Stomach (tissue), 8 donors: ENCODE measurements at regions not wholly inside any gene's neighbourhood (a gene's known extent, or its start where the extent isn't known, plus 50 kb on each side); places are given as distances from the start of the nearest gene placed in this dataset.

ENCODE experiments used
- DNase-seq, 2 donors: peaks; one replicate each; pipeline versions ENCODE4 v3.0.0 to v3.0.0-alpha.2; 2013 to 2019
- H3K27ac ChIP-seq, 5 donors: fragments of 200-600 bp in 4 of 5; sonication (generic) in 4 of 5; one replicate each; pipeline ENCODE4 v1.5.1; 2013 to 2019; ENCODE audit warnings: mild to moderate bottlenecking in 1 of 5, moderate library complexity in 1 of 5
- H3K27me3 ChIP-seq, 3 donors: fragments of 200-600 bp; sonication (generic); one replicate each; pipeline ENCODE4 v1.5.1; 2017 to 2019; ENCODE audit warnings: mixed run types in 1 of 3
- H3K36me3 ChIP-seq, 4 donors: fragments of 200-600 bp; sonication (generic); 1 replicate in 3 of 4; 2 replicates in 1 of 4; pipeline ENCODE4 v1.5.1; 2016 to 2019
- H3K4me1 ChIP-seq, 4 donors: fragments of 200-600 bp; sonication (generic); one replicate each; pipeline ENCODE4 v1.5.1; 2016 to 2019
- H3K4me3 ChIP-seq, 4 donors: fragments of 200-600 bp; sonication (generic) in 3 of 4; one replicate each; pipeline ENCODE4 v1.5.1; 2016 to 2019; ENCODE audit warnings: mild to moderate bottlenecking in 1 of 4
- H3K9me3 ChIP-seq, 4 donors: fragments of 200-600 bp; sonication (generic); one replicate each; pipeline ENCODE4 v1.5.1; 2016 to 2019
- EP300 ChIP-seq: sonication (generic); formaldehyde crosslinking; IDR thresholded peaks from one replicate; pipeline ENCODE4 v1.6.1; 2017; ENCODE audit warnings: antibody characterized with exemption
- POLR2A ChIP-seq, 4 donors: fragments of 450-650 bp; IDR thresholded peaks; one replicate each; pipeline ENCODE4 v1.6.1; 2016; ENCODE audit warnings: antibody characterized with exemption in 4 of 4, control low read depth in 2 of 4, mild to moderate bottlenecking in 1 of 4, moderate library complexity in 1 of 4
- POLR2AphosphoS5 ChIP-seq, 3 donors: sonication (generic); formaldehyde crosslinking; IDR thresholded peaks; one replicate each; pipeline ENCODE4 v1.6.1; 2016; ENCODE audit warnings: antibody characterized with exemption in 3 of 3
- WGBS, 5 donors: extraction: QIAGEN DNeasy Blood & Tissue Kit in 3 of 5; methylation state at CpG; one replicate each; pipeline versions ENCODE4 v1.1.5 to v1.1.7; 2013 to 2018; 5-methylcytosine and 5-hydroxymethylcytosine counted together
- intact Hi-C: fragments of 100-400 bp; cut with DNase I; formaldehyde crosslinking; loops from one replicate; pipeline ENCODE4 v1.15.1; 2023; ENCODE audit warnings: low total_unique reads
- TF ChIP-seq, protein P1 (sequence below), 7 experiments: fragments of 450-650 bp in 4 of 7; fragments of 200-600 bp in 3 of 7; sonication (generic) in 3 of 7; IDR thresholded peaks; one replicate each; pipeline ENCODE4 v1.5.1; 2016 to 2019; ENCODE audit warnings: antibody characterized with exemption in 7 of 7, control low read depth in 2 of 7, mild to moderate bottlenecking in 1 of 7
- donor health status: healthy with polysubstance abuse.
- donor health status: Bipolar disorder and iron deficiency.
- donor health status: healthy.

DNA sequence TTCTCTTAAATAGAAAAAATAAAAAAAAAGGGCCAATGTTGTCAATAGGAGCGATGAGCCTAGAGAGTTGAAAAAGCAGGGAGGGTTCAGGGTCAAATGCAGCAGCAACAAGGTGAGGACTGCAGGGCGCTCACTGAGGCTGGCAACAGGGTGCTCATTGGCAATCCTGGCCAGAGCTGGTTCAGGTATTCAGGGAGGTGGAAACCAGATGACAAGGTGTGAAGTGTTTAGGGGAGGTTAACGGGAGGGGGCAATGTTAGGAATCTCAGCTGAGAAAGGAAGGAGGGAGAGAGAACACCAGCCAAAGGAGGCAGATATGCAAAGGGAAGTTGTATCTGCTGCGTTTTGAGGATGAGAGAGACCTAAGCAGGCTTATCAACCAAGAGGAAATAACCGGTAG, 129.8 kb upstream of the DAB1 start:
- Histone ChIP-seq H3K27me3 (no peaks in the 10 kb centered on the region), H3K9me3 (no peaks in the 10 kb centered on the region), H3K4me1 (no peaks in the 10 kb centered on the region), H3K36me3 (no peaks in the 10 kb centered on the region), H3K4me3 (no peak overlapping the region), H3K27ac (no peak overlapping the region)
- DNase-seq, result no peak
- 32 to 44% (median 39%) methylated on average over 5 of the region's 5 CpGs for WGBS, 5 donors
- intact Hi-C loops, result no loop called here
- TF ChIP-seq POLR2AphosphoS5 (IDR thresholded peaks at IDR 0.05) (no peak), POLR2A (IDR thresholded peaks at IDR 0.05) (no peak), EP300 (no peak)
- TF ChIP-seq, protein P1, sequence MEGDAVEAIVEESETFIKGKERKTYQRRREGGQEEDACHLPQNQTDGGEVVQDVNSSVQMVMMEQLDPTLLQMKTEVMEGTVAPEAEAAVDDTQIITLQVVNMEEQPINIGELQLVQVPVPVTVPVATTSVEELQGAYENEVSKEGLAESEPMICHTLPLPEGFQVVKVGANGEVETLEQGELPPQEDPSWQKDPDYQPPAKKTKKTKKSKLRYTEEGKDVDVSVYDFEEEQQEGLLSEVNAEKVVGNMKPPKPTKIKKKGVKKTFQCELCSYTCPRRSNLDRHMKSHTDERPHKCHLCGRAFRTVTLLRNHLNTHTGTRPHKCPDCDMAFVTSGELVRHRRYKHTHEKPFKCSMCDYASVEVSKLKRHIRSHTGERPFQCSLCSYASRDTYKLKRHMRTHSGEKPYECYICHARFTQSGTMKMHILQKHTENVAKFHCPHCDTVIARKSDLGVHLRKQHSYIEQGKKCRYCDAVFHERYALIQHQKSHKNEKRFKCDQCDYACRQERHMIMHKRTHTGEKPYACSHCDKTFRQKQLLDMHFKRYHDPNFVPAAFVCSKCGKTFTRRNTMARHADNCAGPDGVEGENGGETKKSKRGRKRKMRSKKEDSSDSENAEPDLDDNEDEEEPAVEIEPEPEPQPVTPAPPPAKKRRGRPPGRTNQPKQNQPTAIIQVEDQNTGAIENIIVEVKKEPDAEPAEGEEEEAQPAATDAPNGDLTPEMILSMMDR (IDR thresholded peaks at IDR 0.05), result no peak

DNA sequence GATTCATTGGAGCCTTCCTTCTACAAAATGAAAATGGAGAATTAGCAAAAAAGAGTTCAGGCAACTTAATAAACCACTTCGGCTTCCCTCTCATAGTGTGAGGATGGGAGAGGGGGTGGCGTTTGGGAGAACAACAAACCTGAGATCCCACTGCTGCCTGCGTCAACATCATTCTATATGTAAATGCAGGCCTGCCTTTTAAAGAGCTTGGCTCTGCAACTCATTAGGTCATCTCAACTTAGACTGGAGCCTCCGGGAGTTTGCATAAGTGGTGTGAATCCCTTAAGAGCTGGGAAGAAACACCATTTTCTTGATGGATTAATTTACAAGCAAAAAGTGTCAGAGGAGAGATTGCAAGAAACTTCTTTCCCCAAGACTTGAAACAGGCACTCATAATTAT, 127.6 kb upstream of the DAB1 start:
- TF ChIP-seq POLR2AphosphoS5 (IDR thresholded peaks at IDR 0.05), result no peak
- no peak for TF ChIP-seq EP300
- TF ChIP-seq, protein P1 (IDR thresholded peaks at IDR 0.05), result no peak
- no peaks in the 10 kb centered on the region for H3K9me3 ChIP-seq
- 46 to 59% (median 50%) methylated on average over 4 of the region's 4 CpGs for WGBS, 5 donors
- H3K36me3 ChIP-seq, result no peaks in the 10 kb centered on the region
- DNase-seq, result no peak
- H3K4me1 ChIP-seq, result no peaks in the 10 kb centered on the region
- intact Hi-C loops, result no loop called here
- H3K27ac ChIP-seq, result no peak overlapping the region
- no peak overlapping the region for H3K4me3 ChIP-seq
- H3K27me3 ChIP-seq, result no peaks in the 10 kb centered on the region

DNA sequence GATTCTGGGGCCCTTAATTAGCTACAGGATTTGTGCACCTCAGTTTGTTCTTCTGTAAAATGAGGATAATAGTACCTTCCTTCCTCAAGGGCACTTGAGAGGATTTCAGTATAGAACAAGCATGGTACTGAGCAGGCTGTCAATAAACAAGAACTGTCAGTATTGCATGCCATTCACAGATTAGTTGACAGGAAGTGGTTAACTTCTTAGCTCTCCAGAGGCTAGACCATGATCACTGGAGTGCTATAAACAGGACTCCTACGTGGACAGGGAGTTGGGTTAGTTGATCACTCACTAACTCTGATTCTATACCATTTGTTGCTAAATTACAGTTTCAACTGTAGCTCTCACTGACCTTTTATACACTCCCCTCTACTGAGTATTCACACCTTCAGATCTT, 126.2 kb upstream of the DAB1 start:
- TF ChIP-seq POLR2A (IDR thresholded peaks at IDR 0.05) (no peak), EP300 (no peak), POLR2AphosphoS5 (IDR thresholded peaks at IDR 0.05) (no peak)
- TF ChIP-seq, protein P1 (IDR thresholded peaks at IDR 0.05), result no peak
- Histone ChIP-seq H3K4me1 (no peaks in the 10 kb centered on the region), H3K36me3 (no peaks in the 10 kb centered on the region), H3K9me3 (no peaks in the 10 kb centered on the region), H3K4me3 (no peak overlapping the region), H3K27ac (no peak overlapping the region), H3K27me3 (no peaks in the 10 kb centered on the region)
- WGBS, 5 donors, result 18 to 32% (median 27%) methylated on average over 1 of the region's 1 CpG
- intact Hi-C loops, result no loop called here
- DNase-seq, result no peak

DNA sequence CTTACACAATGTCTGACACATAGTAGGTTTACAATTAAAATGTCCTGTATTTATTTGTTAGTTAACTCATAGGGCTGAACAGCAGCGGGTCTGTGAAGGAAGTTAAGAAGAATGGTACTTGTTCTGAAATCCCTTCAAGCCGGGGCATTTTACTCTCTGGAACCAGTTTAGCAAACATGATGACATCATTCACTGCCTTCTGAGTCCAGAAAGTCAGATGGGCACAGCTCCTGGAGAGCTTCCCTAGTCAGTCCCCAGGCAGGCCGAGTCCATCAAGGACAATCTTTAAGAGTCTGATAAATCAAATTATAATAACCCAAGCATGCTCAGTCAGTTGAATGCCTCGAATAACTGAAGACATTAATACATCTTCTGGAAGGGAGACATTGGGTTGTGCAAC, 125.4 kb upstream of the DAB1 start:
- no peaks in the 10 kb centered on the region for H3K27me3 ChIP-seq
- intact Hi-C loops, result no loop called here
- TF ChIP-seq POLR2A (IDR thresholded peaks at IDR 0.05) (no peak), EP300 (no peak), POLR2AphosphoS5 (IDR thresholded peaks at IDR 0.05) (no peak)
- TF ChIP-seq, protein P1 (IDR thresholded peaks at IDR 0.05), result no peak
- H3K27ac ChIP-seq, result no peak overlapping the region
- H3K36me3 ChIP-seq, result no peaks in the 10 kb centered on the region
- H3K9me3 ChIP-seq, result no peaks in the 10 kb centered on the region
- WGBS, 5 donors, result 62 to 83% (median 69%) methylated on average over 4 of the region's 4 CpGs
- no peak for DNase-seq
- no peaks in the 10 kb centered on the region for H3K4me1 ChIP-seq
- no peak overlapping the region for H3K4me3 ChIP-seq
